ENCODE measurements at regions not wholly inside any gene's neighbourhood (a gene's known extent, or its start where the extent isn't known, plus 50 kb on each side); places are given as distances from the start of the nearest gene placed in this dataset.
"Not testable (repeated sequence)": the region's sequence is repeated elsewhere in the genome, so short reads cannot be mapped to it uniquely, and the experiment has no call there.

- Mint-ChIP-seq H3K27me3 (no peaks in the 10 kb centered on the region), H3K4me1 (no peaks in the 10 kb centered on the region), H3K9me3 (peaks cover 35% of the 10 kb centered on the region)
These were observed 1603.1 kb downstream of the C4orf33 start for GRCh38 chr4:130699004-130699403.

GRCh38 chr4:130703211-130703935 lies 1607.4 kb downstream of the C4orf33 start:
- no peaks in the 10 kb centered on the region for H3K27me3 Mint-ChIP-seq
- H3K4me1 Mint-ChIP-seq = no peaks in the 10 kb centered on the region
- DNase-seq (ENCODE audit: low spot score in 2 of 2) (no peak), ATAC-seq (replicated peaks; ENCODE audit: extremely low read depth, poor library complexity, severe bottlenecking) (no peak)
- H3K27ac Mint-ChIP-seq (ENCODE audit: low read depth) = no peak overlapping the region
- no peak overlapping the region for H3K4me3 Mint-ChIP-seq
- peaks cover 27% of the 10 kb centered on the region for H3K9me3 Mint-ChIP-seq
- H3K36me3 Mint-ChIP-seq (ENCODE audit: insufficient read depth) = no peaks in the 10 kb centered on the region

More at GRCh38 chr4:130699004-130699403, 1603.1 kb downstream of the C4orf33 start:
- H3K27ac Mint-ChIP-seq (ENCODE audit: low read depth) = no peak overlapping the region
- DNase-seq (ENCODE audit: low spot score in 2 of 2) = no peak
- no peaks in the 10 kb centered on the region for H3K36me3 Mint-ChIP-seq (ENCODE audit: insufficient read depth)
- no peak overlapping the region for H3K4me3 Mint-ChIP-seq
- no peak for ATAC-seq (replicated peaks; ENCODE audit: extremely low read depth, poor library complexity, severe bottlenecking)

GRCh38 chr4:130705023-130705422 lies 1609.1 kb downstream of the C4orf33 start:
- DNase-seq (ENCODE audit: low spot score in 2 of 2) = no peak
- Mint-ChIP-seq H3K4me3 (no peak overlapping the region), H3K27me3 (no peaks in the 10 kb centered on the region), H3K36me3 (ENCODE audit: insufficient read depth) (no peaks in the 10 kb centered on the region), H3K27ac (ENCODE audit: low read depth) (no peak overlapping the region), H3K4me1 (no peaks in the 10 kb centered on the region), H3K9me3 (peaks cover 18% of the 10 kb centered on the region)
- ATAC-seq (replicated peaks; ENCODE audit: extremely low read depth, poor library complexity, severe bottlenecking) = no peak

- H3K4me3 Mint-ChIP-seq = no peak overlapping the region
- no peaks in the 10 kb centered on the region for H3K4me1 Mint-ChIP-seq
These were observed 1616.1 kb downstream of the C4orf33 start for GRCh38 chr4:130712038-130712437.

GRCh38 chr4:130714006-130714405 lies 1618.1 kb downstream of the C4orf33 start:
- Mint-ChIP-seq H3K9me3 (no peaks in the 10 kb centered on the region), H3K36me3 (ENCODE audit: insufficient read depth) (no peaks in the 10 kb centered on the region), H3K27me3 (no peaks in the 10 kb centered on the region), H3K4me3 (no peak overlapping the region), H3K27ac (ENCODE audit: low read depth) (no peak overlapping the region), H3K4me1 (no peaks in the 10 kb centered on the region)
- ATAC-seq (replicated peaks; ENCODE audit: extremely low read depth, poor library complexity, severe bottlenecking) = no peak
- no peak for DNase-seq (ENCODE audit: low spot score in 2 of 2)

More at GRCh38 chr4:130712038-130712437, 1616.1 kb downstream of the C4orf33 start:
- no peak overlapping the region for H3K27ac Mint-ChIP-seq (ENCODE audit: low read depth)
- H3K27me3 Mint-ChIP-seq = no peaks in the 10 kb centered on the region
- peaks cover 6% of the 10 kb centered on the region for H3K9me3 Mint-ChIP-seq
- no peak for ATAC-seq (replicated peaks; ENCODE audit: extremely low read depth, poor library complexity, severe bottlenecking)
- H3K36me3 Mint-ChIP-seq (ENCODE audit: insufficient read depth) = no peaks in the 10 kb centered on the region
- DNase-seq (ENCODE audit: low spot score in 2 of 2) = no peak

GRCh38 chr4:130722361-130722760 lies 1626.4 kb downstream of the C4orf33 start:
- no peaks in the 10 kb centered on the region for H3K36me3 Mint-ChIP-seq (ENCODE audit: insufficient read depth)
- H3K27me3 Mint-ChIP-seq = no peaks in the 10 kb centered on the region
- H3K4me1 Mint-ChIP-seq = no peaks in the 10 kb centered on the region
- H3K4me3 Mint-ChIP-seq = no peak overlapping the region
- DNase-seq (ENCODE audit: low spot score in 2 of 2) (no peak), ATAC-seq (replicated peaks; ENCODE audit: extremely low read depth, poor library complexity, severe bottlenecking) (no peak)
- H3K9me3 Mint-ChIP-seq = peaks cover 5% of the 10 kb centered on the region
- H3K27ac Mint-ChIP-seq (ENCODE audit: low read depth) = no peak overlapping the region

GRCh38 chr4:130736436-130737185 lies 1640.7 kb downstream of the C4orf33 start:
- Mint-ChIP-seq H3K9me3 (peaks cover 12% of the 10 kb centered on the region), H3K4me1 (no peaks in the 10 kb centered on the region), H3K4me3 (no peak overlapping the region), H3K27me3 (no peaks in the 10 kb centered on the region), H3K27ac (ENCODE audit: low read depth) (no peak overlapping the region), H3K36me3 (ENCODE audit: insufficient read depth) (no peaks in the 10 kb centered on the region)
- ATAC-seq (replicated peaks; ENCODE audit: extremely low read depth, poor library complexity, severe bottlenecking) = no peak
- DNase-seq (ENCODE audit: low spot score in 2 of 2) = no peak

- H3K27me3 Mint-ChIP-seq = no peaks in the 10 kb centered on the region
These were observed 1642.3 kb downstream of the C4orf33 start for GRCh38 chr4:130738233-130738632.

GRCh38 chr4:130747842-130748241 lies 1651.9 kb downstream of the C4orf33 start:
- ATAC-seq (replicated peaks; ENCODE audit: extremely low read depth, poor library complexity, severe bottlenecking) (no peak), DNase-seq (ENCODE audit: low spot score in 2 of 2) (no peak)
- Mint-ChIP-seq H3K27ac (ENCODE audit: low read depth) (no peak overlapping the region), H3K36me3 (ENCODE audit: insufficient read depth) (no peaks in the 10 kb centered on the region), H3K4me1 (no peaks in the 10 kb centered on the region), H3K9me3 (peaks cover 12% of the 10 kb centered on the region), H3K27me3 (no peaks in the 10 kb centered on the region), H3K4me3 (no peak overlapping the region)

More at GRCh38 chr4:130738233-130738632, 1642.3 kb downstream of the C4orf33 start:
- ATAC-seq (replicated peaks; ENCODE audit: extremely low read depth, poor library complexity, severe bottlenecking) (no peak), DNase-seq (ENCODE audit: low spot score in 2 of 2) (no peak)
- H3K4me3 Mint-ChIP-seq = no peak overlapping the region
- no peak overlapping the region for H3K27ac Mint-ChIP-seq (ENCODE audit: low read depth)
- H3K36me3 Mint-ChIP-seq (ENCODE audit: insufficient read depth) = no peaks in the 10 kb centered on the region
- H3K9me3 Mint-ChIP-seq = peaks cover 6% of the 10 kb centered on the region
- H3K4me1 Mint-ChIP-seq = no peaks in the 10 kb centered on the region

GRCh38 chr4:130753926-130754325 lies 1658.0 kb downstream of the C4orf33 start:
- Mint-ChIP-seq H3K4me1 (no peaks in the 10 kb centered on the region), H3K27ac (ENCODE audit: low read depth) (no peak overlapping the region), H3K9me3 (peaks cover 31% of the 10 kb centered on the region), H3K27me3 (no peaks in the 10 kb centered on the region), H3K36me3 (ENCODE audit: insufficient read depth) (no peaks in the 10 kb centered on the region), H3K4me3 (no peak overlapping the region)
- no peak for ATAC-seq (replicated peaks; ENCODE audit: extremely low read depth, poor library complexity, severe bottlenecking)
- no peak for DNase-seq (ENCODE audit: low spot score in 2 of 2)

- ATAC-seq (replicated peaks; ENCODE audit: extremely low read depth, poor library complexity, severe bottlenecking) (no peak), DNase-seq (ENCODE audit: low spot score in 2 of 2) (no peak)
- Mint-ChIP-seq H3K27me3 (no peaks in the 10 kb centered on the region), H3K27ac (ENCODE audit: low read depth) (no peak overlapping the region), H3K4me3 (no peak overlapping the region), H3K9me3 (peaks cover 29% of the 10 kb centered on the region), H3K36me3 (ENCODE audit: insufficient read depth) (no peaks in the 10 kb centered on the region), H3K4me1 (no peaks in the 10 kb centered on the region)
These were observed 1664.3 kb downstream of the C4orf33 start for GRCh38 chr4:130760246-130760645.

GRCh38 chr4:130767384-130767783 lies 1671.4 kb downstream of the C4orf33 start:
- not testable (repeated sequence) for DNase-seq (ENCODE audit: low spot score in 2 of 2); H3K27me3 Mint-ChIP-seq; H3K4me1 Mint-ChIP-seq; ATAC-seq (replicated peaks; ENCODE audit: extremely low read depth, poor library complexity, severe bottlenecking); H3K4me3 Mint-ChIP-seq; H3K36me3 Mint-ChIP-seq (ENCODE audit: insufficient read depth); H3K27ac Mint-ChIP-seq (ENCODE audit: low read depth)
- H3K9me3 Mint-ChIP-seq = peaks cover 40% of the 10 kb centered on the region

- H3K4me1 Mint-ChIP-seq; H3K36me3 Mint-ChIP-seq (ENCODE audit: insufficient read depth); H3K4me3 Mint-ChIP-seq; ATAC-seq (replicated peaks; ENCODE audit: extremely low read depth, poor library complexity, severe bottlenecking); H3K27me3 Mint-ChIP-seq; DNase-seq (ENCODE audit: low spot score in 2 of 2); H3K27ac Mint-ChIP-seq (ENCODE audit: low read depth): not testable (repeated sequence)
- H3K9me3 Mint-ChIP-seq = peaks cover 51% of the 10 kb centered on the region
These were observed 1677.0 kb downstream of the C4orf33 start for GRCh38 chr4:130772966-130773365.
